T-helper 2 cell treated with Interferon-gamma antibody and Interleukin-4, amounts not matched to agents 5 μg/mL and 100 μg/mL, for 36 hours (primary cell): ENCODE measurements at regions not wholly inside any gene's neighbourhood (a gene's known extent, or its start where the extent isn't known, plus 50 kb on each side); places are given as distances from the start of the nearest gene placed in this dataset.
"Not testable (repeated sequence)": the region's sequence is repeated elsewhere in the genome, so short reads cannot be mapped to it uniquely, and the experiment has no call there.

Source experiments
- DNase-seq: peaks from one replicate; pipeline ENCODE4 v3.0.0; 2021; ENCODE audit warnings: low spot score
- H3K27ac Mint-ChIP-seq: one replicate; pipeline ENCODE4 v1.8.0; 2021; ENCODE audit warnings: mild to moderate bottlenecking, mixed read lengths
- H3K27me3 Mint-ChIP-seq: one replicate; pipeline ENCODE4 v1.8.0; 2021; ENCODE audit warnings: low read depth, mixed read lengths
- H3K36me3 Mint-ChIP-seq: one replicate; pipeline ENCODE4 v1.8.0; 2021; ENCODE audit warnings: low read depth, mixed read lengths
- H3K4me1 Mint-ChIP-seq: one replicate; pipeline ENCODE4 v1.8.0; 2021; ENCODE audit warnings: low read depth, mixed read lengths
- H3K4me3 Mint-ChIP-seq: one replicate; pipeline ENCODE4 v1.8.0; 2022; ENCODE audit warnings: mild to moderate bottlenecking, moderate library complexity, mixed read lengths
- H3K9me3 Mint-ChIP-seq: one replicate; pipeline ENCODE4 v1.8.0; 2021; ENCODE audit warnings: mixed read lengths

GRCh38 chr15:24772686-24773373, 97.3 kb downstream of the NPAP1 start:
- peak overlapping the region; percentile 89 for H3K27ac Mint-ChIP-seq
- H3K4me3 Mint-ChIP-seq, result peak overlapping the region; percentile 90
- peaks cover 3% of the 10 kb centered on the region for H3K36me3 Mint-ChIP-seq
- peaks cover 3% of the 10 kb centered on the region for H3K4me1 Mint-ChIP-seq
- peak; percentile 56 for DNase-seq
- peaks cover 43% of the 10 kb centered on the region for H3K9me3 Mint-ChIP-seq
- H3K27me3 Mint-ChIP-seq, result no peaks in the 10 kb centered on the region

- Mint-ChIP-seq H3K4me1 (peaks cover 3% of the 10 kb centered on the region), H3K9me3 (peaks cover 47% of the 10 kb centered on the region), H3K27ac (no peak overlapping the region), H3K4me3 (no peak overlapping the region), H3K36me3 (peaks cover 3% of the 10 kb centered on the region), H3K27me3 (no peaks in the 10 kb centered on the region)
- no peak for DNase-seq
Measured at GRCh38 chr15:24777307-24777706, 101.7 kb downstream of the NPAP1 start.

- DNase-seq, result no peak
- Mint-ChIP-seq H3K27me3 (no peaks in the 10 kb centered on the region), H3K36me3 (no peaks in the 10 kb centered on the region), H3K9me3 (peaks cover 52% of the 10 kb centered on the region), H3K27ac (no peak overlapping the region), H3K4me1 (no peaks in the 10 kb centered on the region), H3K4me3 (no peak overlapping the region)
Measured at GRCh38 chr15:24784506-24784905, 108.9 kb downstream of the NPAP1 start.

- DNase-seq, result no peak
- H3K27ac Mint-ChIP-seq, result no peak overlapping the region
- H3K36me3 Mint-ChIP-seq, result no peaks in the 10 kb centered on the region
- H3K27me3 Mint-ChIP-seq, result no peaks in the 10 kb centered on the region
- no peak overlapping the region for H3K4me3 Mint-ChIP-seq
- H3K4me1 Mint-ChIP-seq, result no peaks in the 10 kb centered on the region
- peaks cover 58% of the 10 kb centered on the region for H3K9me3 Mint-ChIP-seq
Measured at GRCh38 chr15:24786347-24786746, 110.8 kb downstream of the NPAP1 start.

- H3K4me3 Mint-ChIP-seq, H3K27me3 Mint-ChIP-seq, DNase-seq, H3K27ac Mint-ChIP-seq, H3K36me3 Mint-ChIP-seq, H3K4me1 Mint-ChIP-seq: not testable (repeated sequence)
- H3K9me3 Mint-ChIP-seq, result peaks cover 57% of the 10 kb centered on the region
Measured at GRCh38 chr15:24802624-24803023, 127.0 kb downstream of the NPAP1 start.

GRCh38 chr15:24819680-24820079, 135.1 kb upstream of the SNRPN start:
- Mint-ChIP-seq H3K27me3 (no peaks in the 10 kb centered on the region), H3K4me3 (no peak overlapping the region), H3K4me1 (no peaks in the 10 kb centered on the region), H3K36me3 (peaks cover 1% of the 10 kb centered on the region), H3K9me3 (peaks cover 34% of the 10 kb centered on the region), H3K27ac (no peak overlapping the region)
- no peak for DNase-seq

GRCh38 chr15:24823473-24823872, 131.3 kb upstream of the SNRPN start:
- Mint-ChIP-seq H3K4me3 (no peak overlapping the region), H3K27me3 (no peaks in the 10 kb centered on the region), H3K27ac (no peak overlapping the region), H3K9me3 (peaks cover 43% of the 10 kb centered on the region), H3K4me1 (no peaks in the 10 kb centered on the region), H3K36me3 (peaks cover 1% of the 10 kb centered on the region)
- DNase-seq, result no peak

- no peak for DNase-seq
- H3K36me3 Mint-ChIP-seq, result no peaks in the 10 kb centered on the region
- H3K27me3 Mint-ChIP-seq, result no peaks in the 10 kb centered on the region
- H3K4me1 Mint-ChIP-seq, result no peaks in the 10 kb centered on the region
- no peak overlapping the region for H3K4me3 Mint-ChIP-seq
- H3K9me3 Mint-ChIP-seq, result peaks cover 66% of the 10 kb centered on the region
- H3K27ac Mint-ChIP-seq, result no peak overlapping the region
Measured at GRCh38 chr15:24832282-24832681, 122.5 kb upstream of the SNRPN start.

GRCh38 chr15:24835301-24835700, 119.5 kb upstream of the SNRPN start:
- Mint-ChIP-seq H3K9me3 (peaks cover 53% of the 10 kb centered on the region), H3K27me3 (no peaks in the 10 kb centered on the region), H3K4me1 (no peaks in the 10 kb centered on the region), H3K27ac (no peak overlapping the region), H3K4me3 (no peak overlapping the region), H3K36me3 (no peaks in the 10 kb centered on the region)
- DNase-seq, result no peak

- H3K4me1 Mint-ChIP-seq, result no peaks in the 10 kb centered on the region
- no peak for DNase-seq
- peak overlapping the region; percentile 21 for H3K4me3 Mint-ChIP-seq
- no peak overlapping the region for H3K27ac Mint-ChIP-seq
- peaks cover 35% of the 10 kb centered on the region for H3K9me3 Mint-ChIP-seq
- H3K27me3 Mint-ChIP-seq, result no peaks in the 10 kb centered on the region
- H3K36me3 Mint-ChIP-seq, result peaks cover 2% of the 10 kb centered on the region
Measured at GRCh38 chr15:24848050-24848449, 106.7 kb upstream of the SNRPN start.

- Mint-ChIP-seq H3K27me3 (no peaks in the 10 kb centered on the region), H3K9me3 (peaks cover 50% of the 10 kb centered on the region), H3K27ac (no peak overlapping the region), H3K4me1 (no peaks in the 10 kb centered on the region), H3K36me3 (no peaks in the 10 kb centered on the region), H3K4me3 (no peak overlapping the region)
- no peak for DNase-seq
Measured at GRCh38 chr15:24856397-24857390, 98.1 kb upstream of the SNRPN start.

GRCh38 chr15:24857763-24858162, 97.0 kb upstream of the SNRPN start:
- Mint-ChIP-seq H3K27me3 (no peaks in the 10 kb centered on the region), H3K4me3 (no peak overlapping the region), H3K36me3 (no peaks in the 10 kb centered on the region), H3K27ac (no peak overlapping the region), H3K9me3 (peaks cover 50% of the 10 kb centered on the region), H3K4me1 (no peaks in the 10 kb centered on the region)
- no peak for DNase-seq

GRCh38 chr15:24858183-24858582, 96.6 kb upstream of the SNRPN start:
- H3K9me3 Mint-ChIP-seq, result peaks cover 52% of the 10 kb centered on the region
- not testable (repeated sequence) for H3K27ac Mint-ChIP-seq, H3K4me3 Mint-ChIP-seq, H3K27me3 Mint-ChIP-seq, H3K4me1 Mint-ChIP-seq, DNase-seq, H3K36me3 Mint-ChIP-seq
